Cardiac muscle cell (in vitro differentiated cells and primary cell): ENCODE measurements at regions not wholly inside any gene's neighbourhood (a gene's known extent, or its start where the extent isn't known, plus 50 kb on each side); places are given as distances from the start of the nearest gene placed in this dataset.

Source experiments
- DNase-seq, 2 donors: peaks; one replicate each; pipeline versions ENCODE4 v3.0.0 to v3.0.0-alpha.2; 2010 to 2017; ENCODE audit warnings: low read depth in 1 of 2, low spot score in 1 of 2
- H3K27ac ChIP-seq: fragments of 200-600 bp; sonication (generic); 2 replicates; pipeline ENCODE4 v1.5.1; 2016
- H3K27me3 ChIP-seq: fragments of 200-600 bp; sonication (generic); 2 replicates; pipeline ENCODE4 v1.6.0; 2016; ENCODE audit warnings: control low read depth
- H3K36me3 ChIP-seq: fragments of 200-600 bp; sonication (generic); 2 replicates; pipeline ENCODE4 v1.5.1; 2016; ENCODE audit warnings: control low read depth
- H3K4me1 ChIP-seq: fragments of 200-600 bp; sonication (generic); 2 replicates; pipeline ENCODE4 v1.8.1; 2017; ENCODE audit warnings: low read depth, mild to moderate bottlenecking, mixed run types
- H3K4me3 ChIP-seq: fragments of 200-600 bp; sonication (generic); 2 replicates; pipeline ENCODE4 v1.5.1; 2016; ENCODE audit warnings: mild to moderate bottlenecking
- H3K9me3 ChIP-seq: fragments of 200-600 bp; sonication (generic); 2 replicates; pipeline ENCODE4 v1.5.1; 2017; ENCODE audit warnings: low read depth, mild to moderate bottlenecking, control low read depth
- CTCF ChIP-seq: IDR thresholded peaks from 2 replicates; pipeline ENCODE4 v1.5.1; 2012; ENCODE audit warnings: low read depth, mild to moderate bottlenecking, low read length

- Histone ChIP-seq H3K27me3 (peaks cover 71% of the 10 kb centered on the region), H3K27ac (no peak overlapping the region), H3K36me3 (no peaks in the 10 kb centered on the region), H3K4me3 (no peak overlapping the region), H3K9me3 (no peaks in the 10 kb centered on the region), H3K4me1 (no peaks in the 10 kb centered on the region)
- peak; percentile 93 for TF ChIP-seq CTCF
- peak; percentile 72 to 82 for DNase-seq
Measured at GRCh38 chr15:77821188-77821958, 188.7 kb upstream of the LINGO1 start.

GRCh38 chr15:77819851-77820728 lies 187.4 kb upstream of the LINGO1 start:
- H3K27me3 ChIP-seq: peaks cover 76% of the 10 kb centered on the region
- no peak overlapping the region for H3K27ac ChIP-seq
- H3K36me3 ChIP-seq: no peaks in the 10 kb centered on the region
- H3K4me1 ChIP-seq: no peaks in the 10 kb centered on the region
- peak; percentile 32 for TF ChIP-seq CTCF
- peak overlapping the region; percentile 54 for H3K4me3 ChIP-seq
- no peaks in the 10 kb centered on the region for H3K9me3 ChIP-seq
- DNase-seq: peak; percentile 16 to 70

- no peaks in the 10 kb centered on the region for H3K4me1 ChIP-seq
- H3K36me3 ChIP-seq: no peaks in the 10 kb centered on the region
- H3K27me3 ChIP-seq: peaks cover 76% of the 10 kb centered on the region
- TF ChIP-seq CTCF: no peak
- peak in 1 of 2 donors; percentile 32 for DNase-seq
- H3K4me3 ChIP-seq: peak overlapping the region; percentile 54
- H3K9me3 ChIP-seq: no peaks in the 10 kb centered on the region
- H3K27ac ChIP-seq: no peak overlapping the region
Measured at GRCh38 chr15:77819048-77819850, 186.5 kb upstream of the LINGO1 start.

- DNase-seq: peak in 1 of 2 donors; percentile 19
- Histone ChIP-seq H3K36me3 (no peaks in the 10 kb centered on the region), H3K4me3 (peak overlapping the region; percentile 54), H3K9me3 (no peaks in the 10 kb centered on the region), H3K27ac (no peak overlapping the region), H3K27me3 (peaks cover 74% of the 10 kb centered on the region), H3K4me1 (no peaks in the 10 kb centered on the region)
- TF ChIP-seq CTCF: no peak
Measured at GRCh38 chr15:77818484-77819047, 185.9 kb upstream of the LINGO1 start.

GRCh38 chr15:77817434-77817833 lies 184.7 kb upstream of the LINGO1 start:
- Histone ChIP-seq H3K27ac (no peak overlapping the region), H3K4me3 (no peak overlapping the region), H3K27me3 (peaks cover 63% of the 10 kb centered on the region), H3K4me1 (no peaks in the 10 kb centered on the region), H3K36me3 (no peaks in the 10 kb centered on the region), H3K9me3 (no peaks in the 10 kb centered on the region)
- DNase-seq: no peak
- TF ChIP-seq CTCF: no peak
